Astrocyte of the spinal cord (primary cell): ENCODE measurements at regions not wholly inside any gene's neighbourhood (a gene's known extent, or its start where the extent isn't known, plus 50 kb on each side); places are given as distances from the start of the nearest gene placed in this dataset.

Experiments used
- DNase-seq: peaks from one replicate; pipeline ENCODE4 v3.0.0; 2011; ENCODE audit warnings: low read depth, low spot score
- H3K4me3 ChIP-seq: 2 replicates; pipeline ENCODE4 v1.5.1; 2011; ENCODE audit warnings: low read depth, mild to moderate bottlenecking, low read length, moderate library complexity
- CTCF ChIP-seq: IDR thresholded peaks from 2 replicates; pipeline ENCODE4 v1.5.1; 2012; ENCODE audit warnings: low read depth, mild to moderate bottlenecking, low read length, inconsistent platforms
- in situ Hi-C: cut with HindIII; loops from 2 replicates; pipeline ENCODE4 v1.10.0; 2017; ENCODE audit warnings: low sequenced_read_pairs

GRCh38 chr12:127934409-127934808, 332.6 kb upstream of the TMEM132C start:
- no peak overlapping the region for H3K4me3 ChIP-seq
- in situ Hi-C loops = no loop called here
- TF ChIP-seq CTCF = no peak
- no peak for DNase-seq

- TF ChIP-seq CTCF = no peak
- in situ Hi-C loops = no loop called here
- no peak for DNase-seq
- H3K4me3 ChIP-seq = no peak overlapping the region
Observed at GRCh38 chr12:127936463-127936862, 330.5 kb upstream of the TMEM132C start.

- TF ChIP-seq CTCF = no peak
- H3K4me3 ChIP-seq = no peak overlapping the region
- DNase-seq = peak; percentile 5
- in situ Hi-C loops = no loop called here
Observed at GRCh38 chr12:127941332-127941731, 325.6 kb upstream of the TMEM132C start.

GRCh38 chr12:127942981-127943380, 324.0 kb upstream of the TMEM132C start:
- in situ Hi-C loops = no loop called here
- no peak for DNase-seq
- no peak overlapping the region for H3K4me3 ChIP-seq
- TF ChIP-seq CTCF = no peak

- no peak for TF ChIP-seq CTCF
- no peak overlapping the region for H3K4me3 ChIP-seq
- in situ Hi-C loops = no loop called here
- DNase-seq = no peak
Observed at GRCh38 chr12:127943481-127944210, 323.3 kb upstream of the TMEM132C start.

GRCh38 chr12:127944211-127944899, 322.6 kb upstream of the TMEM132C start:
- in situ Hi-C loops = no loop called here
- H3K4me3 ChIP-seq = no peak overlapping the region
- no peak for DNase-seq
- no peak for TF ChIP-seq CTCF
